Heart right ventricle (tissue), 16 donors: ENCODE measurements at regions not wholly inside any gene's neighbourhood (a gene's known extent, or its start where the extent isn't known, plus 50 kb on each side); places are given as distances from the start of the nearest gene placed in this dataset.

ENCODE experiments used
- ATAC-seq, 8 donors: fragments of 200-7000 bp; cut with Tn5 transposase; one replicate each; pipeline ENCODE4 v1.9.1; 2020; ENCODE audit warnings: mild to moderate bottlenecking in 8 of 8, moderate library complexity in 8 of 8, moderate number of reproducible peaks in 1 of 8
- DNase-seq, 2 donors: peaks; one replicate each; pipeline ENCODE4 v3.0.0-alpha.2; 2020
- H3K27ac ChIP-seq, 10 donors: fragments of 200-600 bp; sonication (generic) in 2 of 10; one replicate each; pipeline versions ENCODE4 v1.5.0 to v1.8.0; 2020 to 2022; ENCODE audit warnings: mild to moderate bottlenecking in 3 of 10
- H3K27me3 ChIP-seq, 7 donors: fragments of 200-600 bp; one replicate each; pipeline ENCODE4 v1.8.0; 2021 to 2022; ENCODE audit warnings: mild to moderate bottlenecking in 2 of 7
- H3K36me3 ChIP-seq, 9 donors: fragments of 200-600 bp; sonication (generic) in 1 of 9; one replicate each; pipeline versions ENCODE4 v1.5.0 to v1.8.0; 2020 to 2022; ENCODE audit warnings: mild to moderate bottlenecking in 2 of 9
- H3K4me1 ChIP-seq, 9 donors: fragments of 200-600 bp; sonication (generic) in 1 of 9; one replicate each; pipeline versions ENCODE4 v1.5.0 to v1.8.0; 2020 to 2022; ENCODE audit warnings: mild to moderate bottlenecking in 4 of 9
- H3K4me3 ChIP-seq, 10 donors: fragments of 200-600 bp; sonication (generic) in 2 of 10; one replicate each; pipeline versions ENCODE4 v1.5.0 to v1.8.0; 2020 to 2022; ENCODE audit warnings: mild to moderate bottlenecking in 7 of 10, moderate library complexity in 2 of 10
- H3K9me3 ChIP-seq, 11 donors: fragments of 200-600 bp in 10 of 11; sonication (generic) in 2 of 11; one replicate each; pipeline versions ENCODE4 v1.5.0 to v1.8.0; 2013 to 2022; ENCODE audit warnings: mild to moderate bottlenecking in 2 of 11, control low read depth in 1 of 11, moderate library complexity in 1 of 11
- CTCF ChIP-seq, 9 donors: fragments of 200-600 bp; sonication (generic) in 2 of 9; IDR thresholded peaks; one replicate each; pipeline versions ENCODE4 v1.5.0 to v1.8.0; 2021 to 2022; ENCODE audit warnings: antibody characterized with exemption in 9 of 9, mild to moderate bottlenecking in 5 of 9, moderate library complexity in 1 of 9
- WGBS, 2 donors: extraction: QIAGEN DNeasy Blood & Tissue Kit; methylation state at CpG; one replicate each; pipeline ENCODE4 v1.1.7; 2013; ENCODE audit warnings: inconsistent platforms in 1 of 2; 5-methylcytosine and 5-hydroxymethylcytosine counted together
- intact Hi-C, 10 donors: fragments of 100-400 bp; cut with DNase I; formaldehyde crosslinking; loops; one replicate each; pipeline versions ENCODE4 v1.11.1 to v1.14.2; 2022
- donor health status: Arrhythmogenic right ventricular cardiomyopathy.
- donor health status: ischemic (EF 13 %, LVEDD 7.1; RV severe dilation, severe dysfunction).
- donor health status: healthy with polysubstance abuse.
- donor health status: DM: no; HTN: yes; CAD: no.
- donor health status: DM: no; HTN: no; CAD: no.
- donor health status: ischemic (EF 25% LVEDD 6.9; RV normal size, moderate dysfunction).
- donor health status: ischemic (EF 25% LVEDD 5.7; RV mildly dilated, moderate dysfunction).
- donor health status: healthy.
- donor health status: DM: yes; HTN: yes; CAD: no.
- donor health status: Ischemic cardiomyopathy.
- donor health status: ischemic (EF 35%, LVEDD 5.7; RV mildly dilated, moderate dysfunction).
- donor health status: nonischemic (EF 11% LVEDD 7.7; RV severe dilation, severe dysfunction).
- donor health status: DM: yes; HTN: yes; CAD: no.
- donor health status: PGD.
- donor health status: ischemic (EF 29% LVEDD 5.4; RV normal size, mild dysfunction).
- donor health status: nonischemic (EF 23%, LVEDD 6.1; RV moderate dilation, normal function).

- ATAC-seq: no peak
- H3K4me1 ChIP-seq: no peaks in the 10 kb centered on the region
- intact Hi-C loops: no loop called here
- no peaks in the 10 kb centered on the region for H3K27me3 ChIP-seq
- DNase-seq: no peak
- H3K36me3 ChIP-seq: no peaks in the 10 kb centered on the region
- no peak for TF ChIP-seq CTCF (IDR thresholded peaks at IDR 0.05)
- H3K9me3 ChIP-seq: peaks cover 0 to 8% (median 0%) of the 10 kb centered on the region in 11 donors
- H3K4me3 ChIP-seq: no peak overlapping the region
- 63 to 71% methylated on average over 1 of the region's 1 CpG for WGBS, 2 donors
- no peak overlapping the region for H3K27ac ChIP-seq
These were observed 1183.2 kb upstream of the ADGRB3 start for GRCh38 chr6:67451874-67452273.

DNA sequence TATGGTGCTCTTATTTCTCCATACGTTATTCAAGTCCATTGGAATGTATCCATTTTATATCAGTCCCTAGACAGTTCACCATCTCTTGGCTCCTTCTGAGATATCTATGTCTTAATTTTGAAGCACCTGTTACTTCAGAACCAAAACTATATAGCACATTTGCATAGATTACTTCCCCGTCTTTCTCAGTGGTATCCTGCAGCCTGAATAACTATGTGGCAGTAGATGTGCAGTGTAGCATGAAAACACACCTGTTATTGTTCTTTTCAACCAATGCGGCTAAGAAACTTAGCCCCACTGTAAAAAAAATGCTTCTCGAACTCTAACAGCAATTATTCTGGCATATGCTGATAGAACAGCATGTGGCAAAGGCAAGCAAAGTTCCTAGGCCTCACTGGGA lies 1184.4 kb upstream of the ADGRB3 start:
- Histone ChIP-seq H3K4me1 (no peaks in the 10 kb centered on the region), H3K36me3 (no peaks in the 10 kb centered on the region), H3K27me3 (no peaks in the 10 kb centered on the region), H3K9me3 (no peaks in the 10 kb centered on the region), H3K4me3 (no peak overlapping the region), H3K27ac (no peak overlapping the region)
- intact Hi-C loops: no loop called here
- TF ChIP-seq CTCF (IDR thresholded peaks at IDR 0.05): no peak
- ATAC-seq: no peak
- 72 to 76% methylated on average over 4 of the region's 4 CpGs for WGBS, 2 donors
- DNase-seq: no peak

- no peak for TF ChIP-seq CTCF (IDR thresholded peaks at IDR 0.05)
These were observed 1185.5 kb upstream of the ADGRB3 start for GRCh38 chr6:67449602-67450001.

GRCh38 chr6:67433124-67433523 lies 1202.0 kb upstream of the ADGRB3 start:
- intact Hi-C loops: no loop called here
- no peak overlapping the region for H3K27ac ChIP-seq
- no peak for DNase-seq
- no peaks in the 10 kb centered on the region for H3K4me1 ChIP-seq
- H3K4me3 ChIP-seq: no peak overlapping the region
- 69 to 90% methylated on average over 2 of the region's 2 CpGs for WGBS, 2 donors
- no peaks in the 10 kb centered on the region for H3K27me3 ChIP-seq
- H3K9me3 ChIP-seq: peaks cover 0 to 9% (median 0%) of the 10 kb centered on the region in 11 donors
- ATAC-seq: no peak
- no peaks in the 10 kb centered on the region for H3K36me3 ChIP-seq
- no peak for TF ChIP-seq CTCF (IDR thresholded peaks at IDR 0.05)

More at GRCh38 chr6:67449602-67450001, 1185.5 kb upstream of the ADGRB3 start:
- Histone ChIP-seq H3K4me3 (no peak overlapping the region), H3K36me3 (no peaks in the 10 kb centered on the region), H3K27me3 (no peaks in the 10 kb centered on the region), H3K9me3 (no peaks in the 10 kb centered on the region), H3K27ac (no peak overlapping the region), H3K4me1 (no peaks in the 10 kb centered on the region)
- ATAC-seq (no peak), DNase-seq (no peak)
- intact Hi-C loops: no loop called here
- 61 to 64% methylated on average over 4 of the region's 4 CpGs for WGBS, 2 donors
